H1 (cell line): ENCODE measurements at regions not wholly inside any gene's neighbourhood (a gene's known extent, or its start where the extent isn't known, plus 50 kb on each side); places are given as distances from the start of the nearest gene placed in this dataset.

Experiments
- CTCF ChIP-seq, 3 experiments: IDR thresholded peaks; 1 replicate in 2 of 3; 2 replicates in 1 of 3; pipeline versions ENCODE4 v1.5.1 to v1.6.1; 2011; ENCODE audit warnings: low read length in 3 of 3, mild to moderate bottlenecking in 3 of 3, inconsistent platforms in 2 of 3, low read depth in 1 of 3, moderate library complexity in 1 of 3; ENCODE audit not compliant: insufficient read depth in 1 of 3; ENCODE audit errors: control extremely low read depth in 1 of 3
- EZH2 ChIP-seq: fragments of 200-600 bp; sonication (generic); IDR thresholded peaks from 2 replicates; pipeline ENCODE4 v1.7.1; 2012; ENCODE audit warnings: low read depth, mild to moderate bottlenecking, moderate library complexity, low read length, inconsistent platforms; ENCODE audit not compliant: severe bottlenecking
- POLR2A ChIP-seq, 2 experiments: IDR thresholded peaks; 1 replicate in 1 of 2; 2 replicates in 1 of 2; pipeline ENCODE4 v1.6.1; 2011; ENCODE audit warnings: low read depth in 2 of 2, low read length in 2 of 2, mild to moderate bottlenecking in 2 of 2; ENCODE audit errors: control extremely low read depth in 1 of 2
- POLR2AphosphoS5 ChIP-seq: IDR thresholded peaks from 2 replicates; pipeline ENCODE4 v1.6.1; 2011; ENCODE audit warnings: low read depth, low read length
- SUZ12 ChIP-seq: fragments of 200-600 bp; sonication (generic); IDR thresholded peaks from 2 replicates; pipeline ENCODE4 v1.6.1; 2012; ENCODE audit warnings: mild to moderate bottlenecking, inconsistent platforms, low read length, moderate library complexity, mixed read lengths
- USF2 ChIP-seq: IDR thresholded peaks from 2 replicates; pipeline ENCODE4 v1.6.1; 2011; ENCODE audit warnings: low read length, improper control_type of control experiment
- ZNF274 ChIP-seq: IDR thresholded peaks from 2 replicates; pipeline ENCODE4 v1.7.0; 2012; ENCODE audit warnings: low read length, borderline replicate concordance; ENCODE audit errors: extremely low read depth

GRCh38 chr6:140462453-140463311 lies 1088.2 kb upstream of the CITED2 start:
- TF ChIP-seq CTCF (IDR thresholded peaks at IDR 0.05; ENCODE audit: control extremely low read depth in 1 of 3, insufficient read depth in 1 of 3, low read depth in 1 of 3, low read length in 3 of 3) (no peak), ZNF274 (no peak), SUZ12 (no peak), POLR2A (IDR thresholded peaks at IDR 0.05; ENCODE audit: control extremely low read depth in 1 of 2, low read depth in 2 of 2, low read length in 2 of 2) (no peak), POLR2AphosphoS5 (no peak), EZH2 (no peak), USF2 (no peak)
